ENCODE measurements at regions not wholly inside any gene's neighbourhood (a gene's known extent, or its start where the extent isn't known, plus 50 kb on each side); places are given as distances from the start of the nearest gene placed in this dataset.

- no peaks in the 10 kb centered on the region for H3K9me3 ChIP-seq
- no peaks in the 10 kb centered on the region for H3K27me3 ChIP-seq
- intact Hi-C loops (cut with DNase I): no loop called here
- TF ChIP-seq CTCF (IDR thresholded peaks at IDR 0.05): no peak
- no peak for TF ChIP-seq POLR2A (IDR thresholded peaks at IDR 0.05)
- TF ChIP-seq EP300 (IDR thresholded peaks at IDR 0.05): no peak
- H3K4me3 ChIP-seq: no peak overlapping the region
- no peak for DNase-seq
- peaks cover 3% of the 10 kb centered on the region for H3K4me1 ChIP-seq (ENCODE audit: insufficient read depth)
- H3K36me3 ChIP-seq: no peaks in the 10 kb centered on the region
- no peak overlapping the region for H3K27ac ChIP-seq
- WGBS, 3 donors: 89 to 91% (median 91%) methylated on average over 7 of the region's 7 CpGs
Measured at GRCh38 chr1:8257621-8258020, 60.3 kb upstream of the SLC45A1 start.

- intact Hi-C loops (cut with DNase I): no loop called here
- Histone ChIP-seq H3K27me3 (no peaks in the 10 kb centered on the region), H3K4me3 (no peak overlapping the region), H3K27ac (no peak overlapping the region), H3K36me3 (no peaks in the 10 kb centered on the region), H3K9me3 (no peaks in the 10 kb centered on the region), H3K4me1 (ENCODE audit: insufficient read depth) (peaks cover 5% of the 10 kb centered on the region)
- TF ChIP-seq POLR2A (IDR thresholded peaks at IDR 0.05) (no peak), EP300 (IDR thresholded peaks at IDR 0.05) (no peak), CTCF (IDR thresholded peaks at IDR 0.05) (no peak)
- no peak for DNase-seq
- 90 to 94% (median 92%) methylated on average over 7 of the region's 7 CpGs for WGBS, 3 donors
Measured at GRCh38 chr1:8256321-8256720, 61.6 kb upstream of the SLC45A1 start.

DNA sequence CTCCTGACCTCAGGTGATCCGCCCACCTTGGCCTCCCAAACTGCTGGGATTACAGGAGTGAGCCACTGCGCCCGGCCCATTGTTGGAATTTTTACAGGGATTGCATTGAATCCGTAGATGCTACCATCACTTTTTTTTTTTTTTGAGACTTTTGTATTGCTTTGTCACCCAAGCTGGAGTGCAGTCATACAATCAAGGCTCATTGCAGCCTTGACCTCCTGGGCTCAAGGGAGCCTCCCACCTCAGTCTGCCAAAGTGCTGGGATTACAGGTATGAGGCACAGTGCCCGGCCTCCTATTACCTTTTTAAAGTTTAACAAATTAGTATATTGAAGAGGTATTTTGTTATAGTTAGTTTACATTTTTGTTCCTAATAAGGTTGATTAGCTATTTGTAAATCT lies 62.2 kb upstream of the SLC45A1 start:
- H3K4me1 ChIP-seq (ENCODE audit: insufficient read depth): peaks cover 5% of the 10 kb centered on the region
- 89 to 92% (median 92%) methylated on average over 5 of the region's 5 CpGs for WGBS, 3 donors
- intact Hi-C loops (cut with DNase I): no loop called here
- TF ChIP-seq EP300 (IDR thresholded peaks at IDR 0.05): no peak
- no peak for TF ChIP-seq POLR2A (IDR thresholded peaks at IDR 0.05)
- TF ChIP-seq CTCF (IDR thresholded peaks at IDR 0.05): no peak
- no peak for DNase-seq
- no peaks in the 10 kb centered on the region for H3K27me3 ChIP-seq
- no peaks in the 10 kb centered on the region for H3K9me3 ChIP-seq
- H3K4me3 ChIP-seq: no peak overlapping the region
- no peaks in the 10 kb centered on the region for H3K36me3 ChIP-seq
- no peak overlapping the region for H3K27ac ChIP-seq

DNA sequence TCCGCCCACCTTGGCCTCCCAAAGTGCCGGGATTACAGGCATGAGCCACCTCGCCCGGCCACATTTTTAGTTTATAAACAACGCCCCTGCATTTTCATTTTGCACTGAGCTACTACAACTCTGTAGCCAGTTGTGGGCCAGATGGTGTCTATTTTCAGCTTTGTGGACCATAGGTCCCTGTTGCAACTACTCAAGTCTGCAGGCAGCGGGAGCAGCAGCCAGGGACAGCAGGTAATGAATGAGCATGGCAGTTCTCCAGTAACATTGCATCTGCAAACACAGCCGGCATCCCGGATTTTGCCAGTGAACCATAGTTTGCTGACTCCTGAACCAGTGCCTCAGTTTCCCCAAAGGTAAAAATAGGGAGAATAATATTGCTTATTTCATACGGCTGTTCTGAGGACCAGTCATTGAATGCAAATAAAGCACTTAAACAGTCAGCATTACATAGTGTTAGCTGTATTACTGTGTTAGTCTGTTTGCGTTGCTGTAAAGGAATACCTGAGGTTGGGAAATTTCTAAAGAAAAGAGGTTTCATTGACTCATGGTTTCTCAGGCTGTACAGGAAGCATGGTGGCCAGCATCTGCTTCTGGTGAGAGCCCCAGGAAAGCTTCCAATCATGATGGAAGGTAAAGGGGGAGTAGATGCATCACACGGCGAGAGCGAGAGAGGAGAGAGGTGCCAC lies 65.5 kb upstream of the SLC45A1 start:
- H3K4me1 ChIP-seq (ENCODE audit: insufficient read depth): peaks cover 2% of the 10 kb centered on the region
- WGBS, 3 donors: 72 to 87% (median 83%) methylated on average over 13 of the region's 13 CpGs
- no peak for TF ChIP-seq EP300 (IDR thresholded peaks at IDR 0.05)
- no peak for TF ChIP-seq CTCF (IDR thresholded peaks at IDR 0.05)
- TF ChIP-seq POLR2A (IDR thresholded peaks at IDR 0.05): no peak
- intact Hi-C loops (cut with DNase I): no loop called here
- H3K27ac ChIP-seq: no peak overlapping the region
- H3K9me3 ChIP-seq: no peaks in the 10 kb centered on the region
- no peaks in the 10 kb centered on the region for H3K27me3 ChIP-seq
- no peak for DNase-seq
- no peaks in the 10 kb centered on the region for H3K36me3 ChIP-seq
- no peak overlapping the region for H3K4me3 ChIP-seq

Data from ovary (tissue), 7 donors.